Testis (tissue), 2 donors: ENCODE measurements at regions not wholly inside any gene's neighbourhood (a gene's known extent, or its start where the extent isn't known, plus 50 kb on each side); places are given as distances from the start of the nearest gene placed in this dataset.

Experiments
- POLR2A ChIP-seq: fragments of 450-650 bp; IDR thresholded peaks from one replicate; pipeline ENCODE4 v1.6.1; 2017; ENCODE audit warnings: antibody characterized with exemption, mild to moderate bottlenecking, moderate library complexity
- TF ChIP-seq, protein P1 (sequence below), 3 experiments: fragments of 450-650 bp in 2 of 3; fragments of 200-600 bp in 1 of 3; sonication (generic) in 1 of 3; IDR thresholded peaks; one replicate each; pipeline ENCODE4 v1.5.1; 2016 to 2019; ENCODE audit warnings: antibody characterized with exemption in 3 of 3, mild to moderate bottlenecking in 2 of 3, moderate library complexity in 1 of 3

DNA sequence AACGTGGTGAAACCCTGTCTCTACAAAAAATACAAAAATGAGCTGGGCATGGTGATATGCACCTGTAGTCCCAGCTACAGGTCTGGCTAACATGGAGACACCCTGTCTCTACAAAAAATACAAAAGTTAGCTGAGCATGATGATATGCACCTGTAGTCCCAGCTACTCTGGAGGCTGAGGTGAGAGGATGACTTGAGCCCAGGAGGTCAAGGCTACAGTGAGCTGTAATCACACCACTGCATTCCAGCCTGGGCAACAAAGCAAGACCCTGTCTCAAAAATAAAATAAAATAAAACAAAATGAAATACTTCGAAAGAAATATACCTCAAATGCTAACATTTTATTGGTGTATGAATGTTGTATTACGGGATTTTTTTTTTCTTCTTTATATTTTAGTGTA is 107.6 kb upstream of the EGLN3 start:
- TF ChIP-seq, protein P1, sequence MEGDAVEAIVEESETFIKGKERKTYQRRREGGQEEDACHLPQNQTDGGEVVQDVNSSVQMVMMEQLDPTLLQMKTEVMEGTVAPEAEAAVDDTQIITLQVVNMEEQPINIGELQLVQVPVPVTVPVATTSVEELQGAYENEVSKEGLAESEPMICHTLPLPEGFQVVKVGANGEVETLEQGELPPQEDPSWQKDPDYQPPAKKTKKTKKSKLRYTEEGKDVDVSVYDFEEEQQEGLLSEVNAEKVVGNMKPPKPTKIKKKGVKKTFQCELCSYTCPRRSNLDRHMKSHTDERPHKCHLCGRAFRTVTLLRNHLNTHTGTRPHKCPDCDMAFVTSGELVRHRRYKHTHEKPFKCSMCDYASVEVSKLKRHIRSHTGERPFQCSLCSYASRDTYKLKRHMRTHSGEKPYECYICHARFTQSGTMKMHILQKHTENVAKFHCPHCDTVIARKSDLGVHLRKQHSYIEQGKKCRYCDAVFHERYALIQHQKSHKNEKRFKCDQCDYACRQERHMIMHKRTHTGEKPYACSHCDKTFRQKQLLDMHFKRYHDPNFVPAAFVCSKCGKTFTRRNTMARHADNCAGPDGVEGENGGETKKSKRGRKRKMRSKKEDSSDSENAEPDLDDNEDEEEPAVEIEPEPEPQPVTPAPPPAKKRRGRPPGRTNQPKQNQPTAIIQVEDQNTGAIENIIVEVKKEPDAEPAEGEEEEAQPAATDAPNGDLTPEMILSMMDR (IDR thresholded peaks at IDR 0.05): no peak
- TF ChIP-seq POLR2A: no peak
